IMR-90 (cell line): ENCODE measurements at regions not wholly inside any gene's neighbourhood (a gene's known extent, or its start where the extent isn't known, plus 50 kb on each side); places are given as distances from the start of the nearest gene placed in this dataset.

Experiments
- ATAC-seq: fragments of 200-7000 bp; cut with Tn5 transposase; 2 replicates; pipeline ENCODE4 v1.9.1; 2020; ENCODE audit warnings: low read depth, mild to moderate bottlenecking, moderate library complexity
- BruUV-seq: library from RNA; stranded (reverse); fragments of 400-500 nt; replicated peaks from 2 replicates; lab custom pipeline; 2021; lab: Mats Ljungman, UMichigan
- CTCF ChIA-PET: fragments of 300-600 bp; formaldehyde crosslinking; extraction: SDS; loops from one replicate; lab custom pipeline; 2021; ENCODE audit warnings: antibody characterized with exemption; lab: Yijun Ruan, JAX
- POLR2A ChIA-PET: fragments of 300-600 bp; sonication (Branson Sonifier 250); formaldehyde crosslinking; loops from one replicate; lab custom pipeline; 2022; ENCODE audit warnings: antibody characterized with exemption; ENCODE audit not compliant: unreplicated experiment; lab: Charles Lee
- DNase-seq: peaks from one replicate; pipeline ENCODE4 v3.0.0; 2013
- H2AFZ ChIP-seq: replicated peaks from 2 replicates; pipeline ENCODE3; 2013; ENCODE audit warnings: low read length, mild to moderate bottlenecking; ENCODE audit not compliant: poor library complexity
- H2AK5ac ChIP-seq: 2 replicates; pipeline ENCODE4 v1.6.1; 2013; ENCODE audit warnings: low read depth, low read length, inconsistent platforms
- H2AK9ac ChIP-seq: replicated peaks from 2 replicates; pipeline ENCODE3; 2013; ENCODE audit warnings: mild to moderate bottlenecking, low read depth, low read length, moderate library complexity; ENCODE audit not compliant: poor library complexity
- H2BK120ac ChIP-seq: 2 replicates; pipeline ENCODE4 v1.6.1; 2013; ENCODE audit warnings: low read depth, low read length, inconsistent platforms
- H2BK15ac ChIP-seq: 3 replicates; pipeline ENCODE4 v1.6.1; 2013; ENCODE audit warnings: low read depth, low read length, inconsistent platforms
- H2BK20ac ChIP-seq: 2 replicates; pipeline ENCODE4 v1.6.1; 2013; ENCODE audit warnings: low read depth, mild to moderate bottlenecking, inconsistent platforms, low read length, moderate library complexity
- H2BK5ac ChIP-seq: 2 replicates; pipeline ENCODE4 v1.6.1; 2013; ENCODE audit warnings: mild to moderate bottlenecking, low read depth, low read length, inconsistent platforms; ENCODE audit not compliant: poor library complexity, severe bottlenecking
- H3K14ac ChIP-seq: replicated peaks from 2 replicates; pipeline ENCODE4 v1.6.1; 2013; ENCODE audit warnings: low read depth, low read length, inconsistent platforms
- H3K18ac ChIP-seq: 2 replicates; pipeline ENCODE4 v1.6.1; 2013; ENCODE audit warnings: low read depth, low read length, control low read depth
- H3K23ac ChIP-seq: 2 replicates; pipeline ENCODE4 v1.6.1; 2013; ENCODE audit warnings: low read depth, low read length, inconsistent platforms
- H3K27ac ChIP-seq: 2 replicates; pipeline ENCODE4 v1.5.1; 2013; ENCODE audit warnings: mild to moderate bottlenecking, control low read depth, low read length; ENCODE audit not compliant: insufficient read depth
- H3K27me3 ChIP-seq: 2 replicates; pipeline ENCODE4 v1.6.1; 2013; ENCODE audit warnings: low read length; ENCODE audit not compliant: control insufficient read depth, insufficient read depth
- H3K36me3 ChIP-seq: 2 replicates; pipeline ENCODE4 v1.6.1; 2013; ENCODE audit warnings: low read length, mixed read lengths; ENCODE audit not compliant: control insufficient read depth, insufficient read depth
- H3K4ac ChIP-seq: 2 replicates; pipeline ENCODE4 v1.6.1; 2013; ENCODE audit warnings: low read depth, low read length, inconsistent platforms
- H3K4me1 ChIP-seq: 2 replicates; pipeline ENCODE4 v1.6.1; 2013; ENCODE audit warnings: low read length, mixed read lengths; ENCODE audit not compliant: control insufficient read depth, insufficient read depth
- H3K4me2 ChIP-seq: 2 replicates; pipeline ENCODE4 v1.6.1; 2013; ENCODE audit warnings: low read depth, mild to moderate bottlenecking, control low read depth, low read length, moderate library complexity
- H3K4me3 ChIP-seq: 2 replicates; pipeline ENCODE4 v1.5.1; 2013; ENCODE audit warnings: low read depth, mild to moderate bottlenecking, control low read depth, low read length, moderate library complexity; ENCODE audit not compliant: insufficient read depth
- H3K56ac ChIP-seq: 2 replicates; pipeline ENCODE4 v1.6.1; 2013; ENCODE audit warnings: low read length, inconsistent platforms; ENCODE audit not compliant: insufficient read depth; ENCODE audit errors: extremely low read depth
- H3K79me1 ChIP-seq, 2 experiments: 2 replicates each; pipeline ENCODE4 v1.6.1; 2013; ENCODE audit warnings: low read length in 2 of 2, inconsistent platforms in 1 of 2, low read depth in 1 of 2
- H3K9ac ChIP-seq: 2 replicates; pipeline ENCODE4 v1.6.1; 2013; ENCODE audit warnings: low read depth, low read length, control low read depth
- H3K9me1 ChIP-seq: 2 replicates; pipeline ENCODE4 v1.6.1; 2013; ENCODE audit warnings: low read length, inconsistent platforms; ENCODE audit not compliant: insufficient read depth
- H3K9me3 ChIP-seq: 2 replicates; pipeline ENCODE4 v1.6.1; 2013; ENCODE audit warnings: low read length; ENCODE audit not compliant: control insufficient read depth, insufficient read depth
- H4K20me1 ChIP-seq: 2 replicates; pipeline ENCODE4 v1.6.1; 2013; ENCODE audit warnings: low read length, inconsistent platforms; ENCODE audit not compliant: insufficient read depth
- H4K5ac ChIP-seq: 2 replicates; pipeline ENCODE4 v1.6.1; 2013; ENCODE audit warnings: mild to moderate bottlenecking, low read depth, low read length, control low read depth
- H4K8ac ChIP-seq, 2 experiments: 2 replicates each; pipeline ENCODE4 v1.6.1; 2013; ENCODE audit warnings: low read depth in 2 of 2, low read length in 2 of 2, control low read depth in 1 of 2, inconsistent platforms in 1 of 2
- H4K91ac ChIP-seq: 2 replicates; pipeline ENCODE4 v1.6.1; 2013; ENCODE audit warnings: low read depth, low read length, inconsistent platforms; ENCODE audit not compliant: insufficient read depth
- BHLHE40 ChIP-seq: fragments of 150-350 bp; IDR thresholded peaks from 2 replicates; pipeline ENCODE4 v1.6.1; 2016; ENCODE audit warnings: mild to moderate bottlenecking, low read depth, low read length
- CEBPB ChIP-seq: IDR thresholded peaks from 2 replicates; pipeline ENCODE4 v1.6.1; 2012; ENCODE audit warnings: low read depth, low read length, improper control_type of control experiment
- CHD1 ChIP-seq: IDR thresholded peaks from 2 replicates; pipeline ENCODE4 v1.6.1; 2012; ENCODE audit warnings: low read depth, low read length, improper control_type of control experiment
- ELK1 ChIP-seq: fragments of 150-350 bp; IDR thresholded peaks from 2 replicates; pipeline ENCODE4 v1.6.1; 2016; ENCODE audit warnings: low read depth, mild to moderate bottlenecking, low read length, moderate library complexity, borderline replicate concordance
- FOS ChIP-seq: fragments of 150-350 bp; IDR thresholded peaks from 2 replicates; pipeline ENCODE4 v1.6.1; 2016; ENCODE audit warnings: low read depth, low read length
- MAFK ChIP-seq: IDR thresholded peaks from 2 replicates; pipeline ENCODE4 v1.6.1; 2012; ENCODE audit warnings: low read depth, low read length, improper control_type of control experiment
- MAZ ChIP-seq: IDR thresholded peaks from 2 replicates; pipeline ENCODE4 v1.6.1; 2012; ENCODE audit warnings: low read depth, mild to moderate bottlenecking, low read length, improper control_type of control experiment, moderate library complexity, borderline replicate concordance
- MXI1 ChIP-seq: IDR thresholded peaks from 2 replicates; pipeline ENCODE4 v1.6.1; 2012; ENCODE audit warnings: low read depth, mild to moderate bottlenecking, low read length, moderate library complexity, borderline replicate concordance
- NFE2L2 ChIP-seq: fragments of 150-350 bp; IDR thresholded peaks from 2 replicates; pipeline ENCODE4 v1.6.1; 2016; ENCODE audit warnings: low read depth, mild to moderate bottlenecking, low read length
- POLR2A ChIP-seq: IDR thresholded peaks from 2 replicates; pipeline ENCODE4 v1.6.1; 2012; ENCODE audit warnings: mild to moderate bottlenecking, low read depth, low read length
- RAD21 ChIP-seq: IDR thresholded peaks from 2 replicates; pipeline ENCODE4 v1.6.1; 2012; ENCODE audit warnings: low read length, improper control_type of control experiment
- RCOR1 ChIP-seq: IDR thresholded peaks from 2 replicates; pipeline ENCODE4 v1.6.1; 2012; ENCODE audit warnings: mild to moderate bottlenecking, low read length, improper control_type of control experiment; ENCODE audit not compliant: insufficient replicate concordance
- RFX5 ChIP-seq: IDR thresholded peaks from 2 replicates; pipeline ENCODE4 v1.8.0; 2012; ENCODE audit warnings: low read depth, mild to moderate bottlenecking, low read length, moderate library complexity
- SMC3 ChIP-seq: fragments of 150-350 bp; IDR thresholded peaks from 2 replicates; pipeline ENCODE4 v1.6.1; 2016; ENCODE audit warnings: low read depth, mild to moderate bottlenecking, antibody characterized with exemption, low read length, moderate library complexity
- WGBS, 2 experiments: methylation state at CpG; one replicate each; pipeline versions ENCODE4 v1.1.5 to v1.1.7; 2013; ENCODE audit warnings: missing lambda C conversion rate in 2 of 2; ENCODE audit not compliant: insufficient read length in 1 of 2; ENCODE audit errors: extremely low coverage in 2 of 2; 5-methylcytosine and 5-hydroxymethylcytosine counted together
- dilution Hi-C: fragments of 300-500 bp; cut with HindIII; formaldehyde crosslinking; loops from one replicate; pipeline ENCODE4 v1.14.3; 2018; ENCODE audit warnings: low sequenced_read_pairs; ENCODE audit not compliant: unreplicated experiment
- in situ Hi-C: fragments of 300-500 bp; cut with MboI; formaldehyde crosslinking; loops from 3 replicates; pipeline ENCODE4 v1.14.3; 2019; ENCODE audit warnings: low sequenced_read_pairs, inconsistent platforms, mixed read lengths
- intact Hi-C: fragments of 100-400 bp; cut with micrococcal nuclease; formaldehyde crosslinking; loops from 2 replicates; pipeline ENCODE4 v1.10.0; 2022
- TF ChIP-seq, protein P1 (sequence below): fragments of 150-350 bp; IDR thresholded peaks from 2 replicates; pipeline ENCODE4 v1.6.1; 2017; ENCODE audit warnings: mild to moderate bottlenecking, antibody characterized with exemption, low read length, low read depth
- TF ChIP-seq, protein P2 (sequence below): conservative IDR thresholded peaks from 2 replicates; pipeline ENCODE4 v1.5.1; 2012; ENCODE audit warnings: mild to moderate bottlenecking, low read depth, low read length, improper control_type of control experiment

DNA sequence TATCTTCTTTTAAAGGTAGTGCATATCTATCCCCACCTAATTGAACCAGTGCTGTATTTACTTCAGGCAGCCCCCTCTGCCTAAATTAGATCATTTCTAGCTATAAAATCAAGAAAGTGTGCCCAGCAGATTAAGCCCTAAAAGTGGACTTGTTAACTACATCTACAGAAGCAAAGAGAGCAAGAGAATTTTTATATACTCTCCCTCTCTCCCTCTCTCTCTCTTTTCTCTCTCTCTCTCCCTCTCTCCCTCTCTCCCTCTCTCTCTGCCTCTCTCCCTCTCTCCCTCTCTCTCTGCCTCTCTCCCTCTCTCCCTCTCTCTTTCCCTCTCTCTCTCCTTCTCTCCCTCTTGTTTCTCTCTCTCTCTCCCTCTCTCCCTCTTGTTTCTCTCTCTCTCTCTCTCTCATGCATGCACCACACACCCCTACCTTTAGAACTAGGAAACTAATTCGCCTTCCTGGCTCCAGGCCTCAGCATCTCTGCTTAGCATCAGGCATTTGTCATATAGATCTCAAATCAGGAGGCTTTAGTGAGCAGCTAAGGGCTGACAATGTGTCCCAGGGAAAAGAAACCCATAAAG, 71.4 kb downstream of the FOXA2 start:
- Histone ChIP-seq H2AFZ (no peak overlapping the region), H2AK5ac (no peak overlapping the region), H4K20me1 (no peaks in the 10 kb centered on the region), H3K27me3 (no peaks in the 10 kb centered on the region), H3K4me3 (no peak overlapping the region), H3K36me3 (no peaks in the 10 kb centered on the region), H2BK120ac (no peak overlapping the region), H2BK15ac (no peak overlapping the region), H2BK20ac (no peak overlapping the region), H2BK5ac (no peak overlapping the region), H4K91ac (no peak overlapping the region), H3K9ac (no peak overlapping the region), H3K4ac (no peak overlapping the region), H4K5ac (no peak overlapping the region), H2AK9ac (no peak overlapping the region), H3K14ac (no peak overlapping the region), H3K56ac (no peak overlapping the region), H3K9me1 (no peaks in the 10 kb centered on the region), H3K9me3 (peaks cover 2% of the 10 kb centered on the region; the same call in 1 of the 2 replicates), H4K8ac (no peak overlapping the region), H3K27ac (no peak overlapping the region), H3K18ac (no peak overlapping the region), H3K23ac (no peak overlapping the region), H3K4me2 (no peak overlapping the region), H3K79me1 (no peaks in the 10 kb centered on the region), H3K4me1 (no peaks in the 10 kb centered on the region)
- TF ChIP-seq MXI1 = no peak
- no peak for TF ChIP-seq NFE2L2
- TF ChIP-seq RCOR1 = no peak
- TF ChIP-seq ELK1 = no peak
- no peak for TF ChIP-seq SMC3
- no peak for TF ChIP-seq CHD1
- TF ChIP-seq, protein P1, sequence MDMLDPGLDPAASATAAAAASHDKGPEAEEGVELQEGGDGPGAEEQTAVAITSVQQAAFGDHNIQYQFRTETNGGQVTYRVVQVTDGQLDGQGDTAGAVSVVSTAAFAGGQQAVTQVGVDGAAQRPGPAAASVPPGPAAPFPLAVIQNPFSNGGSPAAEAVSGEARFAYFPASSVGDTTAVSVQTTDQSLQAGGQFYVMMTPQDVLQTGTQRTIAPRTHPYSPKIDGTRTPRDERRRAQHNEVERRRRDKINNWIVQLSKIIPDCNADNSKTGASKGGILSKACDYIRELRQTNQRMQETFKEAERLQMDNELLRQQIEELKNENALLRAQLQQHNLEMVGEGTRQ = no peak
- TF ChIP-seq RAD21 = no peak
- TF ChIP-seq FOS = no peak
- TF ChIP-seq POLR2A = no peak
- TF ChIP-seq BHLHE40 = no peak
- TF ChIP-seq, protein P2, sequence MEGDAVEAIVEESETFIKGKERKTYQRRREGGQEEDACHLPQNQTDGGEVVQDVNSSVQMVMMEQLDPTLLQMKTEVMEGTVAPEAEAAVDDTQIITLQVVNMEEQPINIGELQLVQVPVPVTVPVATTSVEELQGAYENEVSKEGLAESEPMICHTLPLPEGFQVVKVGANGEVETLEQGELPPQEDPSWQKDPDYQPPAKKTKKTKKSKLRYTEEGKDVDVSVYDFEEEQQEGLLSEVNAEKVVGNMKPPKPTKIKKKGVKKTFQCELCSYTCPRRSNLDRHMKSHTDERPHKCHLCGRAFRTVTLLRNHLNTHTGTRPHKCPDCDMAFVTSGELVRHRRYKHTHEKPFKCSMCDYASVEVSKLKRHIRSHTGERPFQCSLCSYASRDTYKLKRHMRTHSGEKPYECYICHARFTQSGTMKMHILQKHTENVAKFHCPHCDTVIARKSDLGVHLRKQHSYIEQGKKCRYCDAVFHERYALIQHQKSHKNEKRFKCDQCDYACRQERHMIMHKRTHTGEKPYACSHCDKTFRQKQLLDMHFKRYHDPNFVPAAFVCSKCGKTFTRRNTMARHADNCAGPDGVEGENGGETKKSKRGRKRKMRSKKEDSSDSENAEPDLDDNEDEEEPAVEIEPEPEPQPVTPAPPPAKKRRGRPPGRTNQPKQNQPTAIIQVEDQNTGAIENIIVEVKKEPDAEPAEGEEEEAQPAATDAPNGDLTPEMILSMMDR = no peak
- no peak for TF ChIP-seq CEBPB
- TF ChIP-seq MAZ = no peak
- TF ChIP-seq MAFK = no peak
- no peak for TF ChIP-seq RFX5
- WGBS, 2 experiments = no CpG with 5 or more reads among the region's 1 CpG
- in situ Hi-C loops = no loop called here
- ATAC-seq = no peak
- ChIA-PET POLR2A (no interaction called here), CTCF (no interaction called here)
- intact Hi-C loops = no loop called here
- no TSS peak for BruUV-seq
- dilution Hi-C loops = no loop called here
- DNase-seq = no peak
